Eye (tissue), 1 donor: ENCODE measurements at regions not wholly inside any gene's neighbourhood (a gene's known extent, or its start where the extent isn't known, plus 50 kb on each side); places are given as distances from the start of the nearest gene placed in this dataset.
"Not testable (repeated sequence)": the region's sequence is repeated elsewhere in the genome, so short reads cannot be mapped to it uniquely, and the experiment has no call there.

Experiments
- DNase-seq: peaks from one replicate; pipeline ENCODE4 v3.0.0-alpha.2; 2015

DNA sequence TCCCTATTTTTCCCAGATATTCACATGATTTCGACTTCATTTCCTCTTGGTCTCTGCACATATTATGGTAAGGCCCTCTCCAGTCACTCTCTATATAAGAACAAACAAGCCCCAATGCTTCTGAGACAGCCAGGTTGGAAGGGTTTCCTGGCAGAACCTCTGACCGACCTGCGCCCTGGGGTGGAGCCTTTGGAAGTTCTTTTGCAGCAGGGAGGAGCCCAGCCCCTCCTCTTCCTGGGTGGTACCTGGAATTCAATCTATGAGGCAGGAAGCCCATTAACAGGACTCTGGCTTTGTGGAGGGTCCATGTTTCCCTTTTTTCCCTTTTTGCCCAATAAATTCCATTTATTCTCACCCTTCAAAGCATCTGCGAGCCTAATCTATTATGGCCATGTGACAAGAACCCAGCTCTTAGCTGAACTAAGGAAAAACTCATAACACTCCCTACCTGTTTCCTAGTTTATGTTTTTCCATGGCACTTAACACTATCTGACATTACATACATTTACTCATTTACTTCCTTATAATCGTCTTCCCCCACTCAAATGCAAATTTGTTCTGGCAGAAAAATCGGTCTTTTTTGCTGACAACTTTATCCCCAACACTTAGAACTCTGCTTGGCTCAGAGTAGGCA, 92.5 kb upstream of the FRMD4A start:
- DNase-seq: no peak

DNA sequence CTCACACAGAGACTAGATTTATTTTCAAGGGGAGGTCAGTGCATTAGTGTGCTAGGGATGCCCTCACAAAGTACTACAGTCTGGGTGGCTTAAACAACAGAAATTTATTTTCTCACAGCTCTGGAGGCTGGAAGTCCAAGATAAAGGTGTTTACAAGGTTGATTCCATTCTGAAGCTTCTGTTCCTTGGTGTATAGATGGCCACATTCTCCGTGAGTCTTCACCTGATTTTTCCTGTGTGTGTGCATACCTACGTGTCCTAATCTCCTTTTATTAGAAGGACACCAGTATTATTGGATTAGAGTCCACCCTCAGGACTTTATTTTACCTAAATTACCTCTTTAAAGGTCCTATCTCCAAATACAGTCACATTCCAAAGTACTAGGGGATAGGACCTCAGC, 91.7 kb upstream of the FRMD4A start:
- no peak for DNase-seq

GRCh38 chr10:14421941-14422340, 91.2 kb upstream of the FRMD4A start:
- no peak for DNase-seq

DNA sequence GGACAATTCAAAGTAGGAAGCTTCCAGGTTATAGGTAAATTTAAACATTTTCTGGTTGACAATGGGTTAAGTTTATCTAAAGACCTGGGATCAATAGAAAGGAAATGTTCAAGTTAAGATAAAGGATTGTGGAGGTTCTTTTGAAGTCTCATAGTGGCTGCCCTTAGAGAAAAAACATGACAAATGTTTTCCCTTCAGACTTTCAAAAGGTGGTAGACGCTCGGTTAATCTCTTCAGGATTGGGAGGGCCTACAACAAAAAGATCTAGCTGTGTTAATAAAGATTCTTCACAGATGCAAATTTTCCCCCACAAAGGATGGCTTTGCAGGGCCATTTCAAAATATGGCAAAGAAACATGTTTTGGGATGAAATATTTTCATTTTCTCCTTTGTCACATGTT, 86.6 kb upstream of the FRMD4A start:
- DNase-seq: not testable (repeated sequence)

GRCh38 chr10:14416308-14416700, 85.6 kb upstream of the FRMD4A start:
- no peak for DNase-seq

DNA sequence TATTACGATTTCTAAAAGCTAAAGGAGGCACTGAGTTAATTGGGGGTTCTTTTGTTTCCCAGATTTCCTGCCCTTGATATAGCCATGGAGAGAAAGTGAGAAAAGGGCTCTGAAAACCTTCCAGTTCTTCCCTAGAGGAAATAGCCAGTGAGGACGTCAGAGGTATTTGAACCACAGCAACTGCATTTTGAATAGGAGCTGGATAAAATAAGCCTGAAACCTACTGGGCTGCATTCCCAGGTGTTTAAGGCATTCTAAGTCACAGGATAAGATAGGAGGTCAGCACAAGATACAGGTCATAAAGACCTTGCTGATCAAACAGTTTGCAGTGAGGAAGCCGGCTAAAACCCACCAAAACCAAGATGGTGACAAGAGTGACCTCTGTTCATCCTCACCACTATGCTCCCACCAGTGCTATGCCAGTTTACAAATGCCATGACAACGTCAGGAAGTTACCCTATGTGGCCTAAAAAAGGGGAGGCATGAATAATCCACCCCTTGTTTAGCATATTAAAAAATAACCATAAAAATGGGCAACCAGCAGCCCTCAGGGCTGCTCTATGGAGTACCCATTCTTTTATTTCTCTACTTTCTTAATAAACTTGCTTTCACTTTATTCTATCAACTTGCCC, 85.1 kb upstream of the FRMD4A start:
- no peak for DNase-seq

DNA sequence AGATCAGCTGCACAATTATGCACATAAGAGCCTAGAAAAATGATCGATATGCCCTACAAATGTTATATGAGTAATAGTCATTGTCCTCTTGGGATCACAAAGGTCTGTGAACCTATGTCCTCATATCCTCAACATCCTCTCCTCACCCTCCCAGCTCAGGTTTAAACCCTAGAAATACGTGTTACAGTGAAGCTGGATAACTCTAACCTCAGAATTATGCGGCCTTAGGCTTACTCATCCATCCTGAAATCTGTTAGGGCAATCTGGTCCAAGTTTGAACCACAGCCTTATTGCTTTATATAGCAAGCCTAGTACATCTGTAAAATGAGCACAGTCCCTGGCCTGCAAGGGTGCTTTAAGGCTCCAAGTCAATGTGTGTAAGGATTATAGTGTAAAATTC, 84.2 kb upstream of the FRMD4A start:
- DNase-seq: no peak

DNA sequence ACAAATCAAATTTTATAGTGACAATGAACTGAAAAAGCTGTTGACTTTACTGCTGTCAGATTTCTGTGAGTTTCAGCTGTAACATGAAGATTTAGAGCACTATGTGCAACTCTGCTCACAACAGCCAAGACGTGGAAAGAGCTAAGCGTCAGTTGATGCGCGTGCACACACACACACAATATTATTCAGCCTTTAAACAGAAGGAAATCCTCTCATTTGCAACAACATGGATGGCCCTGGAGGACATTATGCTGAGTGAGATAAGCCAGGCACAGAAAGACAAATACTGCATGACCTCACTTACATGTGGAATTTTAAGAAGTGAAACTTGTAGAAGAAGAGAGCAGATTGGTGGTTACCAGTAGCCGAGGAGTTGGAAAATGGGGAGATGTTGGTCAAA, 82.8 kb upstream of the FRMD4A start:
- no peak for DNase-seq

DNA sequence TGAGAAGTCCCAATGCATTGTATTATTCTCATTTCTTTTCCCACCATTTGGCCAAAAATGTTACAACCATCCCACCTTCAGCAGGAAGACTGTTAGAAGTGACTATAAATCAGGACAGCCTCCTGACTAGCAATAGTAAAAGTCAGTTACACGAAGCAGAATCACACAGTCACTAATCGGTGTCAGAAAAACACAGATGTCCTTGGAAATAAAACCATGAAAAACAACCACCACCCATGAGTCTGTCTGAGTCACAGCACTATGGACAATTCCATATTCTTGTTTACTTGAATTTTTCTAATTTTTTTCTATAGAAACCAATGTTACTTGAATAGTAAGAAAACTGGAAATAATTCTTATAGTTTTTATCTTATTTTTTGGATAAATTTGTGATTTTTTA, 81.9 kb upstream of the FRMD4A start:
- DNase-seq: no peak

DNA sequence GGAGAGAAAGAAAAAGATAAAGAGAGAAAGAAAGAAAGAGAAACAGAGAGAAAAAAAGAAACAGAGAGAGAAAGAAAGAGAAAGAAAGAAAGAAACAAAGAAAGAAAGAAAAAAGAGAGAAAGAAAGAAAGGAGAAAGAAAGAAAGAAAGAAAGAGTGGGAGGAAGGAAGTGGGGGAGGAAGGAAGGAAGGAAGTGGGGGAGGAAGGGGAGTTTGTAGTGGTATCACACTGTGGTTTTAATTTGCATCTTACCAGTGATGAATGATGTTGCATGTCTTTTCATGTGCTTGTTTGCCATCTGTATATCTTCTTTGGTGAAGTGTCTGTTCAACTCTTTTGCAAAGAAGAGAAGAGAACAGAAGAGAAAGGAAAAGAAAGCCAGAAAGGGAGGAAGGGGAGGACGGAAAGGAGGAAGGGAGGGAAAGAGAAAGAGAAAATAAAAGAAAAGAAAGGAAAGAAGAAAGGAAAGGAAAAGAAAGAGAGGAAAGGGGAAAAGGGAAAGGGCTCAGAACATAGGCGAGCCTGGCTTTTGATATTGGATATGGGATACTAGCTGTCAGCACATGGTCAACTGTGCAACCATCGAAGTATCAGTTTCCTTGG, 79.2 kb upstream of the FRMD4A start:
- DNase-seq: no peak

GRCh38 chr10:14409247-14409646, 78.5 kb upstream of the FRMD4A start:
- DNase-seq: no peak

GRCh38 chr10:14408139-14408538, 77.4 kb upstream of the FRMD4A start:
- no peak for DNase-seq

- DNase-seq: no peak
Measured at GRCh38 chr10:14407567-14407966, 76.8 kb upstream of the FRMD4A start.

DNA sequence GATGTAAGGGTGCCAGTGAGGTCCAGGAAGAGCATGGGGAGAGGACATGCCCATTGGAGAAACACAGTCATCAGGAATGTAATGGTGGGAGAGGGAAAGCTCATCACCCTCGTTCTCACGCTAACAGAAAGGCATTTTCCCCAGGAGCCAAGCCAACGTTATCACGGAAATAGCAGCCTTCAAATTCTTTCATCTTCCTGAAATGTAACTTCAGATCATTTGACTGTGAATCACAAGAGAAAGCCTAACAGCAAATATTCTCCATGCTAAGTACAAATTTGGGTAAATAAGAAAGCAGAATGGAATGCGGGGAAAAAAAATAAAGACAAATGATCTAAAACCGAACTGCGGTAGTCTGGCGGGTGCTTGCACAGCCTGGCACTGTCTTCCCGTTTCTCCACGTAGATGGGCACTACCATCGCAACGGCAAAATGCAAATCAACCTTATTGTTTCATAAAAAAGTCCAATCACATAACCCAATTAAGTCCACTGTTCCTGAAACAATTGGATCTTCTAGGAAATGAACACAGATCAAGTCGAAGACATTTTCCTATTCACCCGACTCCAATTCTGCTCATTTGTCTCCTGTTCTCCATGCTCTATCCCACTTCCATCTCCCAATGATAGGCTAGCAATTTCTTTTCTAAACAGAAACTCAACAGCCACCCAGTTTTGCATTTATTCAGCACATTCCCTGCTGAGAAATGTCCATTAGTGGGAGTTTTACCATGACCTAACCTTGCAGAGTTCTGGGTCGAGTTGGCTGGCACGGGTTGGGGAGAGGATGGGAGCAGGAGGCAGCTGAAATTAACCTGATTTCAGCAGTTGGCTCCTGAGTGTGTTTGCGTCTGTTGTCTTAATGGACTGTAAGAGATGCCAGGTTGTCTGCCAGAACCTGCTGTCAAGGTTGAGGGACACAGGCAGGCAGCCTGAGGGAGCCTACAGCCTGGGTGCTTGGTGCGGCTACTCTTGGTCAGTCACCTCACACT, 74.6 kb upstream of the FRMD4A start:
- DNase-seq: no peak

DNA sequence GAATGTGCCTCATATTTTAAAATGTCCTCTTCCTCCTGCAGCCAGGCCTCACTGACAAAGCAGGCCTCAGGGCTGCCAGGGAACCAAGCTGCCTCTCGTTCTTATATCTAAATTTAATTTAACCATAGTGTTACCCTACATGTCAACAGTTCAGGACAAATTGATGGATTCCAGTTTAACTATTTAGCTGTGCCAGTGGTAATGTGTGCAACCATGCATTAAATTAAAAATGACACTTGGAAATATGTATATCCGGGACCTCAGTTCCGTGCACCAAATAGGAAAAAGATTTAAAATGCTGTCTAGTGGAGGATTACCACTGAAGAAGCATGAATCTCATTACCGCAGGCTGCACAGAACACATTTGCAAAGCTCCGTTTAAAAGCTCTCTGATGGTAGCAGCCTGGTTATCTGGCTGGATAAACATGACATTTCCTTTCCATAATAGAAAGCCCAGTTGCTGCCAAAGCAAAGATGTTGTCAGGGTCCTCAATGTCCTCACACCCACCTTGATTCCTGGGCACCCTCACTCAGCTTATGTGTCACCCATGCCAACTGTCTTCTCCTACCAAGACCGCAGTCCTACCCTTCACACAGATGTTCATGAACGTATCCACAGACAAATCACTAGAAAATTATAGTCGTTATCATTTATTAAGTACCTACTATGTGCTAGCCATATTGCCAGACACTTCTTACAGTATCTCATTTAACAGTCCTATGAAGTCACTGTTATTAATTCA, 73.3 kb upstream of the FRMD4A start:
- DNase-seq: peak; percentile 88

DNA sequence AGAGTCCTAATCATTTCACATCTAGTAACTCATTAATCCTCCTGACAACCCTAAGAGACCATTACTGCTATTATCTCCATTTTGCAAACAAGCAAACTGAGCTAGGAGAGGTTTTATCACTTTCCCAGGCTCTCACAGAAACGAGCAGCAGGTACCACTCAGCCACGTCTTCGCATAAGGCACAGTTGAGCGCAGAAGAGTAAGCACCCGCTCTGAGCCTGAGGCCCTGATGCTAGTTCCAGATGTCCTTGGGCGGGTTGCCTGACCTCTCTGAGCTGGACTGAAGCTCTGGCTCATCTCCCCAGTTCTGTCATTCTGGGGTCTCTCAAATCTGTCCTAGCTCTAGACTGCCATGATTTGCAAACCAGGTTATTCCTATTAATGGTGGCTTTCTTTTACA, 72.6 kb upstream of the FRMD4A start:
- no peak for DNase-seq

GRCh38 chr10:14399641-14400040, 68.9 kb upstream of the FRMD4A start:
- DNase-seq: no peak

GRCh38 chr10:14397066-14397465, 66.3 kb upstream of the FRMD4A start:
- DNase-seq: peak; percentile 79

DNA sequence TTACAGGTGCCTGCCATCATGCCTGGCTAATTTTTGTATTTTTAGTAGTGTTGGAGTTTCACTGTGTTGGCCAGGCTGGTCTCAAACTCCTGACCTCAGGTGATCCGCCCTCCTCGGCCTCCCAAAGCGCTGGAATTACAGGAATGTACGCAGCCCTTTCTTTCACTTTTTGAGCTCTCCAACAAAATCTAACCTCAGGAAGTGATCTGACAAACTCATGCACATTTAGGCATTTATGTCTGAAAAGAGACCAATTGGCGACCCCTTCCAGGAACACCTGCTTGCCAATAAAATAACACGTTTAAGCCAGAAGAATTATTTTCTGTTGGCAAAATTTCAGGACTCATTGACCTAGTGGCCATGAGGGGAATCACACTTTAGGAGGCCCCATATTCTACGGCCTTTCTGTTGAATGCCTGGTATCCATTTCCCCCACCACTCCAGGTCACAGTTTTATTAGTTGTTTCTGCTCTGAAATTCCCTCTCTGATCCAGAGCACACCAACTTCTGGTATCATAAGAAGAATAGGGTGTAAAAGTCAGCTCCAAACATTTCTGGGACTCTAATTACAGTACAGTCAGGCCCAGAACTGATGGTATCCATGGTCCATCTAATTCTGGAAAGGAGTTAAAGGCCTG, 65.8 kb upstream of the FRMD4A start:
- peak; percentile 43 for DNase-seq

DNA sequence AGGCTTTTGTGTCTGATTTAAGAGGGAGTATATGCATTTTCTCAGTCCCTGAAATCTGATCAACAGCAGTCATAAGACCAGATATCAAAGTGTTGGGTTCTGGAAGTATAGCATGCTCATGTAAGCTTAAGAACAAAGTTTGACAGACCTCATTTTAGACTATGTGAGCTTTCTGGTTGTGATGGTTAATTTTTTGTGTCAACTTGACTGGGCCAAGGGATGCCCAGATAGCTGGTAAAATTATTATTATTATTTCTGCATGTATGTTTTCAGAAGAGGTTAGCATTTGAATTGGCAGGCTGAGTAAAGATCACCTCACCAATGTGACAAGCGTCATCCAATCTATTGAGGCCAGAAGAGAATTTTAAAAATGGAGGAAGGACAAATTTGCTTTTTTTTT, 63.5 kb upstream of the FRMD4A start:
- DNase-seq: no peak

DNA sequence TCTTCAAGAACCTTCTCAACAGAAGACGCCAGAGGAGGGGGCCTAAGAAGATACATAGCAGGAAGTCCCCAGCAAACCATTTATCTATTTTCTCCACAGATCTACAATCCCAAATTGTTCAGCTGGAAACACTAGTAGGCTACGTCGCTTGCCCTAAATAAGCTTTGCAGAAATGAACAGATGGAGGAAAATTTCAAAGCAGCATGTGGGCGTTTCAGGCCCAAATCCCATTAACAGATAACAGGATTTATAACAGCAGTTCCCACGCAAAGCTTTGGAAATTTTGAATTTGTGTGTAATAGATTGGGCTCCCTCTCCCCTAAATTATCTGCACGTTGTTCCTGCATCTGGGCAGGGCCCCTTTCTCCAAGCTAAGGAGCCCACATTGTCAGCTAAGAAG, 60.6 kb upstream of the FRMD4A start:
- no peak for DNase-seq

DNA sequence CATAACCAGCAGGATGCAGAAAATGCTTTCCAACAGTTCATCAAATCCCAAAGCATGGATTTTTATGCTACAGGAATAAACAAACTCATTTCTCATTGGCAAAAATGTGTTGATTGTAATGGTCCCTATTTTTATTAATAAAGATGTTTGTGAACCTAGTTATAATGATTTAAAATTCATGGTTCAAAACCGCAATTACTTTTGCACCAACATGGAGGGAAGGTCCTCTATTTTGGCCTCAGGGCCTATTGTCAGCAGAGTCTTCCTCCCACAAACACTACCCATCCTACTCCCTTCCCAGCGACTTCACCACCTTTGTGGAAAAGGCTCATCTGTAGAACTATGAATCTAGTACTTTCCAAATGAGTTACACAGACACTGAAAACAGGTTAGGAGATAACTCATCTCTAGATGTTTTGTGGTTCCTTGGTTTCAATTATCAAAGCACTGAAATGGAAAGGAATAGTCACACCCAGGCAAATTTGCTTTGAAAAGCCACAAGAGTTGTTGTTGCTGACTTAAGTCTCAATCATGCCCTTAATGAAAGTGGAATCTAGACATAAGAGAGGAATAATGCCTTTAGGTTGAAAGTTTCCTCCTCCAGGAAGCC, 59.4 kb upstream of the FRMD4A start:
- DNase-seq: no peak
